VCaP (cell line): ENCODE measurements at regions not wholly inside any gene's neighbourhood (a gene's known extent, or its start where the extent isn't known, plus 50 kb on each side); places are given as distances from the start of the nearest gene placed in this dataset.
"Not testable (repeated sequence)": the region's sequence is repeated elsewhere in the genome, so short reads cannot be mapped to it uniquely, and the experiment has no call there.

Source experiments
- H3K27ac ChIP-seq: fragments of 450-650 bp; 2 replicates; pipeline ENCODE4 v1.5.1; 2017
- CTCF ChIP-seq: fragments of 450-650 bp; conservative IDR thresholded peaks from 2 replicates; pipeline ENCODE4 v1.5.1; 2017; ENCODE audit warnings: mild to moderate bottlenecking, moderate library complexity

GRCh38 chr13:21246761-21247452 is 70.4 kb downstream of the MRPL57 start:
- TF ChIP-seq CTCF = no peak

DNA sequence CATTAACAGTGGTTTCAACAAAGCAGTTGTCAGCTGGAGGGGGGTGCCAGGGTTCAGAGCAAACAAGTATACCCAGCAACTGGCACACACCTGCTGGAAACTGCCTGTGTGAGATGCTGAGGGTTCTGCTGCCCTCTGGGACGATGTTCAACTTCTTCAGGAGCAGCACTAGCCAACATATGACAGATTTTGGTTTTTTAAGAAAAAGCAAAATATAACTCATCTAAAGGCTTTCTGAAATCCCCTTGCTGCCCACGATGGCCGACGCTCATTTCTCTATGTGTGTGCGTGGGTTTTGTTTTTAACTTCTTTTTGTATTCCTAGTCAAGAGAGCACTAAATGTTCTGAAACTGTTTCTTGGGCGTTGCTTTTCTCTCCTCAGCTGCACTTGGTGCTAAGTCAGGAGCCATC is 79.9 kb downstream of the MRPL57 start:
- peak overlapping the region; percentile 67 for H3K27ac ChIP-seq
- TF ChIP-seq CTCF = no peak

More at GRCh38 chr13:21246761-21247452, 70.4 kb downstream of the MRPL57 start:
- no peak overlapping the region for H3K27ac ChIP-seq

- no peak for TF ChIP-seq CTCF
- H3K27ac ChIP-seq = peak overlapping the region; percentile 67
These were observed 80.4 kb downstream of the MRPL57 start for GRCh38 chr13:21256891-21257290.

GRCh38 chr13:21259571-21260455 is 83.4 kb downstream of the MRPL57 start:
- TF ChIP-seq CTCF = no peak
- no peak overlapping the region for H3K27ac ChIP-seq

- H3K27ac ChIP-seq = not testable (repeated sequence)
These were observed 84.3 kb downstream of the MRPL57 start for GRCh38 chr13:21260561-21261290.

DNA sequence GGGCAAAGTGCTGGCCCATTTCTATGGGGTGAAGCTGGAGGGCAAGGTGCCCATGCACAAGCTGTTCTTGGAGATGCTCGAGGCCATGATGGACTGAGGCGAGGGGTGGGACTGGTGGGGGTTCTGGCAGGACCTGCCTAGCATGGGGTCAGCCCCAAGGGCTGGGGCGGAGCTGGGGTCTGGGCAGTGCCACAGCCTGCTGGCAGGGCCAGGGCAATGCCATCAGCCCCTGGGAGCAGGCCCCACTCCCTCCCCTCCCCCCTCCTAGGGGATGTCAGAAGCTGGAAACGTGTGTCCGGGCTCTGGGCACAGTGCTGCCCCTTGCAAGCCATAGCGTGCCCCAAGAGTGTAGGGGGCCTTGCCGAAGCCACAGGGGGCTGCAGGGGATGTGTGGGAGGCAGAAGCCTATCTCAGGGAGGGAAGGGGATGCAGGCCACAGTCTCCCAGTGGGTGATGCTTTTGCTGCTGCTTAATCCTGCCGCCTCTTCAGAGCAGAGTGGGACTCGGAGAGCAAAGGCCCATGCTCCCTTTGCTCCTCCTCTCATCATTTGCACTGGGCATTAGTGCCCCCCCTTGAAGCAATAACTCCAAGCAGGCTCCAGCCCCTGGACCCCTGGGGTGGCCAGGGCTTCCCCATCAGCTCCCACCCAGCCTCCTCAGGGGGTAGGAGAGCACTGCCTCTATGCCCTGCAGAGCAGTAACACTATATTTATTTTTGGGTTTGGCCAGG is 85.2 kb downstream of the MRPL57 start:
- H3K27ac ChIP-seq = not testable (repeated sequence)

DNA sequence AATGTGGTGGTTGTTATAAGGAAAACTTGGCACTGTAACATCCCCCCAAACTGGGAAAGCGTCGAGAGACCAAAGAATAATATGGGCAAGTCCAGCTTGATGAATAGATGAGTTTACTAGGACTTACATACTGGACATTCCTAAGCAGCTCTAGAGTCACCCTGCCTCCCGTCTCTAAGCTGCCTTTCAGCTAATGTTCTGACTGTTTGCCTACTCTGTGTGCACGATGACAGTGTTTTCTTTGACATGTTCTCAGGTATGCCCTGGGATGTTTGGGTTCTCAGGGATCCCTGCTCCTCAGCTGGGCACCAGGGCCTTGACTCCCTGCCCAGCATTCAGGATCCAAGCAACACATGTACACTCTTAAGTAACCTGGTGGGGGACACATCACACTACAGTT is 87.5 kb downstream of the MRPL57 start:
- H3K27ac ChIP-seq = not testable (repeated sequence)

- TF ChIP-seq CTCF = 0 out of 2 replicates have a peak, but pooled peaks have one; percentile 9
- not testable (repeated sequence) for H3K27ac ChIP-seq
These were observed 92.0 kb downstream of the MRPL57 start for GRCh38 chr13:21268485-21268884.

DNA sequence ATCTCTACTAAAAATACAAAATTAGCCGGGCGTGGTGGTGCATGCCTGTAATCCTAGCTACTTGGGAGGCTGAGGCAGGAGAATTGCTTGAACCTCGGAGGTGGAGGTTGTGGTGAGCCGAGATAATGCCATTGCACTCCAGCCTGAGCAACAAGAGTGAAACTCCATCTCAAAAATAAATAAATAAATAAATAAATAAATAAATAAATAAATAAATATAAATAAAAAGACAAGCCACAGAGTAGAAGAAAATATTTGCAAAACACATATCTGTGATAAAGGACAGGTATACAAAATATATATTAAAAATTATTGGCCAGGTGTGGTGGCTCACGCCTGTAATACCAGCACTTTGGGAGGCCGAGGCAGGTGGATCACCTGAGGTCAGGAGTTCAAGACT is 96.0 kb downstream of the MRPL57 start:
- H3K27ac ChIP-seq = not testable (repeated sequence)

DNA sequence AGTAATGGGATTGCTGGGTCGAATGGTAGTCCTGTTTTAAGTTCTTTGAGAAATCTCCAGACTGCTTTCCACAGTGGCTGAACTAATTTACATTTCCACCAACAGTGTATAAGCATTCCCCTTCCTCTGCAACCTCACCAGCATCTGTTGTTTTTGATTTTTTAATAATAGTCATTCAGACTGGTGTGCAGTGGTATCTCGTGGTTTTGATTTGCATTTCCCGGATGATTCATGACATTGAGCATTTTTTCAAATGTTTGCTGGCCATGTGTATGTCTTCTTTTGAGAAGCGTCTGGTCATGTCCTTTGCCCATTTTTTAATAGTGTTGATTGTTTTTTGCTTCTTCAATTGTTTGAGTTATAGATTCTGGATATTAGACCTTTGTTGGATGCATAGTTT is 98.0 kb downstream of the MRPL57 start:
- H3K27ac ChIP-seq = not testable (repeated sequence)
